ENCODE measurements at regions not wholly inside any gene's neighbourhood (a gene's known extent, or its start where the extent isn't known, plus 50 kb on each side); places are given as distances from the start of the nearest gene placed in this dataset.
"Not testable (repeated sequence)": the region's sequence is repeated elsewhere in the genome, so short reads cannot be mapped to it uniquely, and the experiment has no call there.

GRCh38 chr13:65310663-65311328, 1919.3 kb downstream of the PCDH9 start:
- no peaks in the 10 kb centered on the region for H3K9me3 ChIP-seq (ENCODE audit: severe bottlenecking)
- no peak overlapping the region for H3K27ac ChIP-seq
- H3K36me3 ChIP-seq, result no peaks in the 10 kb centered on the region
- no peak overlapping the region for H3K4me3 ChIP-seq (ENCODE audit: low read depth, low read length)
- no peaks in the 10 kb centered on the region for H3K27me3 ChIP-seq (ENCODE audit: insufficient read depth, low read depth, severe bottlenecking)
- no peak for TF ChIP-seq CTCF (IDR thresholded peaks at IDR 0.05; ENCODE audit: low read depth, low read length)
- DNase-seq, result no peak

- no peaks in the 10 kb centered on the region for H3K36me3 ChIP-seq
- H3K9me3 ChIP-seq (ENCODE audit: severe bottlenecking), result no peaks in the 10 kb centered on the region
- no peaks in the 10 kb centered on the region for H3K27me3 ChIP-seq (ENCODE audit: insufficient read depth, low read depth, severe bottlenecking)
- TF ChIP-seq CTCF (IDR thresholded peaks at IDR 0.05; ENCODE audit: low read depth, low read length), result no peak
- no peak overlapping the region for H3K4me3 ChIP-seq (ENCODE audit: low read depth, low read length)
- DNase-seq, result no peak
- no peak overlapping the region for H3K27ac ChIP-seq
Observed at GRCh38 chr13:65309906-65310305, 1920.2 kb downstream of the PCDH9 start.

- not testable (repeated sequence) for H3K27ac ChIP-seq; DNase-seq; H3K9me3 ChIP-seq (ENCODE audit: severe bottlenecking); H3K36me3 ChIP-seq; H3K4me3 ChIP-seq (ENCODE audit: low read depth, low read length); H3K27me3 ChIP-seq (ENCODE audit: insufficient read depth, low read depth, severe bottlenecking)
Observed at GRCh38 chr13:65308729-65309128, 1921.4 kb downstream of the PCDH9 start.

GRCh38 chr13:65307056-65307455, 1923.1 kb downstream of the PCDH9 start:
- DNase-seq, result no peak
- Histone ChIP-seq H3K36me3 (no peaks in the 10 kb centered on the region), H3K27ac (no peak overlapping the region), H3K9me3 (ENCODE audit: severe bottlenecking) (no peaks in the 10 kb centered on the region), H3K27me3 (ENCODE audit: insufficient read depth, low read depth, severe bottlenecking) (no peaks in the 10 kb centered on the region), H3K4me3 (ENCODE audit: low read depth, low read length) (no peak overlapping the region)
- no peak for TF ChIP-seq CTCF (IDR thresholded peaks at IDR 0.05; ENCODE audit: low read depth, low read length)

GRCh38 chr13:65302691-65303090, 1927.4 kb downstream of the PCDH9 start:
- DNase-seq, result no peak
- Histone ChIP-seq H3K27ac (no peak overlapping the region), H3K36me3 (no peaks in the 10 kb centered on the region), H3K27me3 (ENCODE audit: insufficient read depth, low read depth, severe bottlenecking) (no peaks in the 10 kb centered on the region), H3K4me3 (ENCODE audit: low read depth, low read length) (no peak overlapping the region), H3K9me3 (ENCODE audit: severe bottlenecking) (no peaks in the 10 kb centered on the region)
- no peak for TF ChIP-seq CTCF (IDR thresholded peaks at IDR 0.05; ENCODE audit: low read depth, low read length)

GRCh38 chr13:65301506-65301905, 1928.6 kb downstream of the PCDH9 start:
- no peak overlapping the region for H3K4me3 ChIP-seq (ENCODE audit: low read depth, low read length)
- H3K9me3 ChIP-seq (ENCODE audit: severe bottlenecking), result no peaks in the 10 kb centered on the region
- H3K27ac ChIP-seq, result no peak overlapping the region
- no peaks in the 10 kb centered on the region for H3K27me3 ChIP-seq (ENCODE audit: insufficient read depth, low read depth, severe bottlenecking)
- no peaks in the 10 kb centered on the region for H3K36me3 ChIP-seq
- no peak for TF ChIP-seq CTCF (IDR thresholded peaks at IDR 0.05; ENCODE audit: low read depth, low read length)
- no peak for DNase-seq
